ENCODE measurements at regions not wholly inside any gene's neighbourhood (a gene's known extent, or its start where the extent isn't known, plus 50 kb on each side); places are given as distances from the start of the nearest gene placed in this dataset.

DNA sequence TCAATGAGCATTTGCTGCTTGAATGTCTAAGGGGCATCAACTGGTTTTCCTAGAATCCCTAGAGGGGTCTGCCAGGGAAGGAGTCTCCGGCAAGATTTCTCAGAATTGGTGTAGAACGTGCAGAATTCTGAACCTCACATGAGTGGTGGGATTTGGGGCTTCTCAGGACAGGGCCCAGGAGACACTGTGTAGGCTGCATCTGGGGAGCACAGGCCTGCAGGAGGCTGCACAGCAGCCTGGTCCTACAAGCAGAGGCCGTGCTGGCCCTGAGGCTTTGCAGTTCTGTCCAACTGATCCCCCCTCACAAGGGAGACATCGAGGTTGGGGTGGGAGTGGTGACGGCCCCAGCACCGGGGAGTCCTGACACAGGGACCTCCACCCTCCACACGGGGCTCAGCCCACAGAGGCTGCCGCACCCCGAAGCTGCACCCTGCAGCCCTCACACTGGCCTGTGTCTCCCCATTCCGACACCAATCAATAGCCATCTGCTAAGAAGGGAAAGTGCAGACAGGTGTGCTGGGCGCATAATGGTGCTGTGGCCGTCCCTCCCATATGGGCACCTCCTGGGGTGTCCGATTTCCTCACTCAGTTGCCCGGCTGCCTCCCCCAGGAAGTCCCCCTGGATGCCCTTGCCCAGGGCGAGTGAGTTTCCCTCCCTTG lies 688.1 kb downstream of the BRD1 start:
- DNase-seq: no peak
- intact Hi-C loops (cut with DNase I; ENCODE audit: low total_unique reads): no loop called here
- Histone ChIP-seq H3K9me3 (no peaks in the 10 kb centered on the region), H3K4me3 (no peak overlapping the region), H3K27me3 (peaks cover 0 to 53% (median 0%) of the 10 kb centered on the region in 3 donors), H3K27ac (no peak overlapping the region), H3K4me1 (no peaks in the 10 kb centered on the region), H3K36me3 (no peaks in the 10 kb centered on the region)
- TF ChIP-seq, protein P1, sequence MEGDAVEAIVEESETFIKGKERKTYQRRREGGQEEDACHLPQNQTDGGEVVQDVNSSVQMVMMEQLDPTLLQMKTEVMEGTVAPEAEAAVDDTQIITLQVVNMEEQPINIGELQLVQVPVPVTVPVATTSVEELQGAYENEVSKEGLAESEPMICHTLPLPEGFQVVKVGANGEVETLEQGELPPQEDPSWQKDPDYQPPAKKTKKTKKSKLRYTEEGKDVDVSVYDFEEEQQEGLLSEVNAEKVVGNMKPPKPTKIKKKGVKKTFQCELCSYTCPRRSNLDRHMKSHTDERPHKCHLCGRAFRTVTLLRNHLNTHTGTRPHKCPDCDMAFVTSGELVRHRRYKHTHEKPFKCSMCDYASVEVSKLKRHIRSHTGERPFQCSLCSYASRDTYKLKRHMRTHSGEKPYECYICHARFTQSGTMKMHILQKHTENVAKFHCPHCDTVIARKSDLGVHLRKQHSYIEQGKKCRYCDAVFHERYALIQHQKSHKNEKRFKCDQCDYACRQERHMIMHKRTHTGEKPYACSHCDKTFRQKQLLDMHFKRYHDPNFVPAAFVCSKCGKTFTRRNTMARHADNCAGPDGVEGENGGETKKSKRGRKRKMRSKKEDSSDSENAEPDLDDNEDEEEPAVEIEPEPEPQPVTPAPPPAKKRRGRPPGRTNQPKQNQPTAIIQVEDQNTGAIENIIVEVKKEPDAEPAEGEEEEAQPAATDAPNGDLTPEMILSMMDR (IDR thresholded peaks at IDR 0.05): no peak
- TF ChIP-seq POLR2A (IDR thresholded peaks at IDR 0.05) (no peak), EP300 (IDR thresholded peaks at IDR 0.05) (no peak), POLR2AphosphoS5 (IDR thresholded peaks at IDR 0.05) (no peak)
- 72 to 80% (median 74%) methylated on average over 13 to 15 of the region's 15 CpGs for WGBS, 5 donors

DNA sequence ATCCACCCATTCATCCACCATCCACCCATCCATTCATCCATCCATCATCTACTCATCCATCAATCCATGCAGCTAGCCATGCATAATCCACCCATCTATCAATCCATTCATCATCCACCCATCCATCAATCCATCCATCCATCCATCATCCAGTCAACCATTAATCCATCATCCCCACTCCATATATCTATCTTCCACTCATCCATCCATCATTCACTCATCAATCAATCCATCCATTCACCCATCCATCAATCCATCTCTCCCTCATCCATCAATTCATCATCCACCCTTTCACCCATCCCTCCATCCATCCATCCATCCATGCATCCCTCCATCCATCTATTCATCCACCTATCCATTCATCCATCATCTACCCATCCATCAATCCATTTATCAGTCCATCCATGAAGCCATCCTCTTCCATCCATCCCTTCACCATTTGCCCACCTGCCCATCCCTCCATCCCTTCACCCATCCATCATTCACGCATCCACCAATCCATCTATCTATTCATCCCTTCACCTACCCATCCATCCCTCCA lies 689.4 kb downstream of the BRD1 start:
- Histone ChIP-seq H3K27me3 (peaks cover 0 to 66% (median 4%) of the 10 kb centered on the region in 3 donors), H3K9me3 (no peaks in the 10 kb centered on the region), H3K36me3 (no peaks in the 10 kb centered on the region), H3K4me1 (no peaks in the 10 kb centered on the region), H3K27ac (no peak overlapping the region), H3K4me3 (no peak overlapping the region)
- 85 to 94% (median 93%) methylated on average over 1 of the region's 1 CpG for WGBS, 5 donors
- TF ChIP-seq, protein P1 (IDR thresholded peaks at IDR 0.05): no peak
- TF ChIP-seq POLR2A (IDR thresholded peaks at IDR 0.05): no peak
- TF ChIP-seq EP300 (IDR thresholded peaks at IDR 0.05): no peak
- TF ChIP-seq POLR2AphosphoS5 (IDR thresholded peaks at IDR 0.05): no peak
- DNase-seq: no peak
- intact Hi-C loops (cut with DNase I; ENCODE audit: low total_unique reads): no loop called here

DNA sequence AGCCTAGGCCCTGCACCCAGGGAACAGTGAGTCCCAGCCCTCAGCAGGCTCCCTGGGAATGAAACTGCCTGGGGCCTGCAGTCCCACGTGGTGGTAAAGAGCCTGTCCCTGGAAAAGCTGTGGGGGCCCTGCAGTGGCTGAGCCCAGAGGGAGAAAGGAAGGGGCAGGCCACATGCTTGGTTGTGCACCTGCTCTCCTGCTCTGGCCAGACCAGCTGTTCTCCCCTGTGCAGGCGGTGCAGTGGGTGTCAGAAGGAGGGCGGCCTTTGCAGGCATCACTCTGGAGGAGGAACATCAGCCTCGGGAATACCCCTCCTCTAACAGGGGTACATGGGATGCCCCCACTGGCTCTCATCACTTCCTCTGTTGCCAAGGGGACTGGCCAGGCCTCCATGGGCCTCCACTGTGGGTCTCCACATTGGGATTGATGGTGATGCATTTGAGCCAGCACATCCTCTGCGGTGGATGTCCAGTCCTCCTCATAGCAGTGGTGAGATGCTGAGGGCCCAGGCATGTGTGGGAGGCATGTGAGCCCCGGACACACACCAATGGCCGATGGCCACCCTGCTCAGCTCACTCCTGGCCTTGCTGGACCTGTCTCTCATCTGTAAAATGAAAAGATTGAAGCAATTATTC lies 690.4 kb downstream of the BRD1 start:
- DNase-seq: no peak
- Histone ChIP-seq H3K4me3 (no peak overlapping the region), H3K9me3 (no peaks in the 10 kb centered on the region), H3K27ac (no peak overlapping the region), H3K27me3 (peaks cover 0 to 70% (median 4%) of the 10 kb centered on the region in 3 donors), H3K36me3 (no peaks in the 10 kb centered on the region), H3K4me1 (no peaks in the 10 kb centered on the region)
- WGBS, 5 donors: 64 to 86% (median 71%) methylated on average over 4 to 7 of the region's 7 CpGs
- TF ChIP-seq POLR2A (IDR thresholded peaks at IDR 0.05): no peak
- TF ChIP-seq, protein P1 (IDR thresholded peaks at IDR 0.05): no peak
- intact Hi-C loops (cut with DNase I; ENCODE audit: low total_unique reads): no loop called here

DNA sequence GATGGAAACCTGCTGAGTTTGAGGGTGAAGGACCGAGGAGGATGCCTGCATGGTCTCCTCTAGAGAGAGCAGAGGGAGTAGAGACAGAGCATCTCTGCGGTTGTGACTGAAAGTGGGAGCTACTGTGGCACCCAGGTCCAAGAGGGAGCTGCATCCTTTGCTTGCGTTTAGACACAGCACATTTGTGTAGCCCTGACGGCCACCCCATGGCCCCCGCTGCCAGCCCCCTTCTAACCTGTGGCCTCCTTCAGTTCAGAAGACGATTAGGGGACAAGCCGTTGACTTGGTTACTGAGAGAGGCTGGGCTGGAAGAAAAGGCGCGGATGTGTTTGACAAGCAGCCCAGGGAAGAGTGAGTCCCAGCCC lies 690.9 kb downstream of the BRD1 start:
- Histone ChIP-seq H3K4me1 (no peaks in the 10 kb centered on the region), H3K27ac (no peak overlapping the region), H3K9me3 (no peaks in the 10 kb centered on the region), H3K27me3 (peaks cover 0 to 75% (median 4%) of the 10 kb centered on the region in 3 donors), H3K36me3 (no peaks in the 10 kb centered on the region), H3K4me3 (no peak overlapping the region)
- DNase-seq: no peak
- 76 to 79% (median 77%) methylated on average over 8 to 9 of the region's 9 CpGs for WGBS, 5 donors
- intact Hi-C loops (cut with DNase I; ENCODE audit: low total_unique reads): no loop called here
- TF ChIP-seq POLR2A (IDR thresholded peaks at IDR 0.05): no peak
